Astrocyte (in vitro differentiated cells and primary cell): ENCODE measurements at regions not wholly inside any gene's neighbourhood (a gene's known extent, or its start where the extent isn't known, plus 50 kb on each side); places are given as distances from the start of the nearest gene placed in this dataset.

Source experiments
- DNase-seq: peaks from one replicate; pipeline ENCODE4 v3.0.0-alpha.2; 2010; ENCODE audit warnings: low read depth
- FAIRE-seq: peaks from 2 replicates; lab custom pipeline; 2011; peaks lifted over from hg19 to GRCh38; lab: Jason Lieb, UNC
- H2AFZ ChIP-seq: 2 replicates; pipeline ENCODE4 v1.6.0; 2012; ENCODE audit warnings: low read depth, low read length, inconsistent platforms
- H3K27ac ChIP-seq: 2 replicates; pipeline ENCODE4 v1.5.1; 2011; ENCODE audit warnings: low read depth, low read length, inconsistent platforms
- H3K27me3 ChIP-seq: 2 replicates; pipeline ENCODE4 v1.6.0; 2011; ENCODE audit warnings: low read length, inconsistent platforms; ENCODE audit not compliant: insufficient read depth
- H3K36me3 ChIP-seq: 2 replicates; pipeline ENCODE4 v1.5.1; 2011; ENCODE audit warnings: low read length, inconsistent platforms; ENCODE audit not compliant: insufficient read depth
- H3K4me1 ChIP-seq: 2 replicates; pipeline ENCODE4 v1.5.1; 2011; ENCODE audit warnings: low read length, inconsistent platforms; ENCODE audit not compliant: insufficient read depth
- H3K4me2 ChIP-seq: 2 replicates; pipeline ENCODE4 v1.6.0; 2012; ENCODE audit warnings: low read length, inconsistent platforms
- H3K4me3 ChIP-seq: 2 replicates; pipeline ENCODE4 v1.5.1; 2011; ENCODE audit warnings: low read depth, mild to moderate bottlenecking, low read length, inconsistent platforms; ENCODE audit not compliant: insufficient read depth
- H3K79me2 ChIP-seq: 2 replicates; pipeline ENCODE4 v1.6.0; 2012; ENCODE audit warnings: mild to moderate bottlenecking, low read length, inconsistent platforms; ENCODE audit not compliant: insufficient read depth
- H3K9ac ChIP-seq: 2 replicates; pipeline ENCODE4 v1.6.0; 2012; ENCODE audit warnings: mild to moderate bottlenecking, low read length, inconsistent platforms
- H3K9me3 ChIP-seq: 2 replicates; pipeline ENCODE4 v1.5.1; 2012; ENCODE audit warnings: low read depth, mild to moderate bottlenecking, low read length, inconsistent platforms; ENCODE audit not compliant: insufficient read depth
- H4K20me1 ChIP-seq: 2 replicates; pipeline ENCODE4 v1.6.0; 2012; ENCODE audit warnings: low read length, inconsistent platforms; ENCODE audit not compliant: insufficient read depth
- H3K27ac Mint-ChIP-seq: one replicate; pipeline ENCODE4 v1.8.0; 2021; ENCODE audit warnings: mild to moderate bottlenecking, mixed read lengths; ENCODE audit not compliant: unreplicated experiment
- H3K27me3 Mint-ChIP-seq: one replicate; pipeline ENCODE4 v1.8.0; 2021; ENCODE audit warnings: low read depth, mixed read lengths; ENCODE audit not compliant: unreplicated experiment
- H3K36me3 Mint-ChIP-seq: one replicate; pipeline ENCODE4 v1.8.0; 2021; ENCODE audit warnings: low read depth, mixed read lengths; ENCODE audit not compliant: unreplicated experiment
- H3K4me1 Mint-ChIP-seq: one replicate; pipeline ENCODE4 v1.8.0; 2021; ENCODE audit warnings: low read depth, mixed read lengths; ENCODE audit not compliant: unreplicated experiment
- H3K4me3 Mint-ChIP-seq: one replicate; pipeline ENCODE4 v1.8.0; 2021; ENCODE audit warnings: mild to moderate bottlenecking, moderate library complexity, mixed read lengths; ENCODE audit not compliant: unreplicated experiment
- H3K9me3 Mint-ChIP-seq: one replicate; pipeline ENCODE4 v1.8.0; 2021; ENCODE audit warnings: mild to moderate bottlenecking, mixed read lengths; ENCODE audit not compliant: unreplicated experiment
- CTCF ChIP-seq: IDR thresholded peaks from 2 replicates; pipeline ENCODE4 v1.5.1; 2011; ENCODE audit warnings: low read depth, mild to moderate bottlenecking, inconsistent platforms, low read length, moderate library complexity; ENCODE audit not compliant: insufficient read depth
- EZH2 ChIP-seq: IDR thresholded peaks from 2 replicates; pipeline ENCODE4 v1.6.1; 2012; ENCODE audit warnings: mild to moderate bottlenecking, low read length, inconsistent platforms; ENCODE audit not compliant: insufficient read depth

- H3K9me3 Mint-ChIP-seq: peaks cover 2% of the 10 kb centered on the region
- H3K4me1 Mint-ChIP-seq: peaks cover 4% of the 10 kb centered on the region
- H3K4me1 ChIP-seq: peaks cover 15% of the 10 kb centered on the region
- H4K20me1 ChIP-seq: no peaks in the 10 kb centered on the region
- no peak overlapping the region for H3K27ac ChIP-seq
- H3K36me3 ChIP-seq: no peaks in the 10 kb centered on the region
- no peak overlapping the region for H3K4me2 ChIP-seq
- no peak overlapping the region for H2AFZ ChIP-seq
- H3K27ac Mint-ChIP-seq: no peak overlapping the region
- peaks cover 2% of the 10 kb centered on the region for H3K36me3 Mint-ChIP-seq
- no peak overlapping the region for H3K9ac ChIP-seq
- no peak overlapping the region for H3K4me3 ChIP-seq
- no peak overlapping the region for H3K4me3 Mint-ChIP-seq
- H3K27me3 ChIP-seq: no peaks in the 10 kb centered on the region
- DNase-seq (no peak), FAIRE-seq (no peak)
- TF ChIP-seq EZH2 (no peak), CTCF (no peak)
- no peaks in the 10 kb centered on the region for H3K9me3 ChIP-seq
- H3K79me2 ChIP-seq: no peaks in the 10 kb centered on the region
- peaks cover 16% of the 10 kb centered on the region for H3K27me3 Mint-ChIP-seq
These were observed 111.7 kb upstream of the SMAD3 start for GRCh38 chr15:66953523-66954229.

- peaks cover 2% of the 10 kb centered on the region for H3K4me1 Mint-ChIP-seq
- no peaks in the 10 kb centered on the region for H4K20me1 ChIP-seq
- peaks cover 15% of the 10 kb centered on the region for H3K4me1 ChIP-seq
- no peak for TF ChIP-seq CTCF
- TF ChIP-seq EZH2: no peak
- no peak overlapping the region for H2AFZ ChIP-seq
- no peak overlapping the region for H3K4me3 Mint-ChIP-seq
- H3K9ac ChIP-seq: no peak overlapping the region
- no peak overlapping the region for H3K4me2 ChIP-seq
- H3K27ac ChIP-seq: no peak overlapping the region
- no peaks in the 10 kb centered on the region for H3K79me2 ChIP-seq
- DNase-seq (no peak), FAIRE-seq (no peak)
- no peaks in the 10 kb centered on the region for H3K36me3 ChIP-seq
- H3K9me3 Mint-ChIP-seq: peaks cover 2% of the 10 kb centered on the region
- H3K36me3 Mint-ChIP-seq: peaks cover 2% of the 10 kb centered on the region
- H3K27ac Mint-ChIP-seq: no peak overlapping the region
- H3K27me3 Mint-ChIP-seq: peaks cover 20% of the 10 kb centered on the region
- no peak overlapping the region for H3K4me3 ChIP-seq
- H3K9me3 ChIP-seq: no peaks in the 10 kb centered on the region
- H3K27me3 ChIP-seq: no peaks in the 10 kb centered on the region
These were observed 110.8 kb upstream of the SMAD3 start for GRCh38 chr15:66954601-66955000.

- no peak overlapping the region for H3K9ac ChIP-seq
- no peak overlapping the region for H3K4me3 Mint-ChIP-seq
- H4K20me1 ChIP-seq: no peaks in the 10 kb centered on the region
- H3K27me3 Mint-ChIP-seq: peaks cover 24% of the 10 kb centered on the region
- no peak for FAIRE-seq
- H3K27ac ChIP-seq: no peak overlapping the region
- H3K4me1 ChIP-seq: peaks cover 15% of the 10 kb centered on the region
- no peaks in the 10 kb centered on the region for H3K36me3 ChIP-seq
- TF ChIP-seq EZH2 (no peak), CTCF (no peak)
- DNase-seq: no peak
- H3K9me3 ChIP-seq: no peaks in the 10 kb centered on the region
- H3K4me2 ChIP-seq: no peak overlapping the region
- H3K4me1 Mint-ChIP-seq: peaks cover 2% of the 10 kb centered on the region
- H3K9me3 Mint-ChIP-seq: peaks cover 2% of the 10 kb centered on the region
- no peak overlapping the region for H3K27ac Mint-ChIP-seq
- no peaks in the 10 kb centered on the region for H3K27me3 ChIP-seq
- no peak overlapping the region for H2AFZ ChIP-seq
- no peaks in the 10 kb centered on the region for H3K79me2 ChIP-seq
- H3K4me3 ChIP-seq: no peak overlapping the region
- H3K36me3 Mint-ChIP-seq: peaks cover 2% of the 10 kb centered on the region
These were observed 110.3 kb upstream of the SMAD3 start for GRCh38 chr15:66955001-66955516.
